Vagina (tissue), 2 donors: ENCODE measurements at regions not wholly inside any gene's neighbourhood (a gene's known extent, or its start where the extent isn't known, plus 50 kb on each side); places are given as distances from the start of the nearest gene placed in this dataset.

Experiments
- CTCF ChIP-seq, 3 experiments: fragments of 450-650 bp in 2 of 3; fragments of 200-600 bp in 1 of 3; sonication (generic) in 1 of 3; IDR thresholded peaks; one replicate each; pipeline ENCODE4 v1.5.1; 2017 to 2019; ENCODE audit warnings: antibody characterized with exemption in 3 of 3, mild to moderate bottlenecking in 2 of 3, moderate library complexity in 2 of 3
- POLR2AphosphoS5 ChIP-seq, 2 donors: sonication (generic); formaldehyde crosslinking; IDR thresholded peaks; one replicate each; pipeline ENCODE4 v1.9.0; 2017; ENCODE audit warnings: antibody characterized with exemption in 2 of 2, mild to moderate bottlenecking in 2 of 2, low read depth in 1 of 2; ENCODE audit not compliant: insufficient read depth in 1 of 2

GRCh38 chr4:137825505-137825904 is 293.2 kb upstream of the PCDH18 start:
- TF ChIP-seq CTCF (IDR thresholded peaks at IDR 0.05) (no peak), POLR2AphosphoS5 (IDR thresholded peaks at IDR 0.05; ENCODE audit: insufficient read depth in 1 of 2, low read depth in 1 of 2) (no peak)
